CD4-positive, alpha-beta T cell (primary cell): ENCODE measurements at regions not wholly inside any gene's neighbourhood (a gene's known extent, or its start where the extent isn't known, plus 50 kb on each side); places are given as distances from the start of the nearest gene placed in this dataset.

Experiments used
- ATAC-seq: fragments of 200-7000 bp; cut with Tn5 transposase; one replicate; pipeline ENCODE4 v1.10.0; 2022; ENCODE audit warnings: mild to moderate bottlenecking; ENCODE audit not compliant: poor library complexity
- CTCF ChIA-PET: fragments of 350-600 bp; sonication (Branson Sonifier 250); formaldehyde crosslinking; loops from one replicate; lab custom pipeline; 2021; ENCODE audit warnings: antibody characterized with exemption, inconsistent platforms; lab: Charles Lee
- POLR2A ChIA-PET: fragments of 350-600 bp; sonication (Branson Sonifier 250); formaldehyde crosslinking; loops from one replicate; lab custom pipeline; 2021; ENCODE audit warnings: antibody characterized with exemption, inconsistent platforms; lab: Charles Lee
- DNase-seq, 14 experiments: peaks; one replicate each; pipeline ENCODE4 v3.0.0-alpha.2; 2013 to 2020; ENCODE audit warnings: mixed read lengths in 2 of 14
- H3K27ac ChIP-seq, 2 donors: one replicate each; pipeline versions ENCODE4 v1.5.1 to v1.7.0; 2013; ENCODE audit warnings: low read length in 2 of 2, low read depth in 1 of 2, mild to moderate bottlenecking in 1 of 2
- H3K27me3 ChIP-seq, 2 experiments: 1 replicate in 1 of 2; 2 replicates in 1 of 2; pipeline versions ENCODE4 v1.6.1 to v1.7.0; 2013; ENCODE audit warnings: low read length in 2 of 2, control low read depth in 1 of 2, mild to moderate bottlenecking in 1 of 2, moderate library complexity in 1 of 2; ENCODE audit not compliant: insufficient read depth in 2 of 2, control insufficient read depth in 1 of 2
- H3K36me3 ChIP-seq: one replicate; pipeline ENCODE4 v1.6.1; 2013; ENCODE audit warnings: low read length, control low read depth; ENCODE audit not compliant: insufficient read depth
- H3K4me1 ChIP-seq: one replicate; pipeline ENCODE4 v1.6.1; 2013; ENCODE audit warnings: low read length, control low read depth; ENCODE audit not compliant: insufficient read depth
- H3K4me3 ChIP-seq: one replicate; pipeline ENCODE4 v1.5.1; 2013; ENCODE audit warnings: mild to moderate bottlenecking, low read length, moderate library complexity
- H3K9me3 ChIP-seq, 2 experiments: 1 replicate in 1 of 2; 2 replicates in 1 of 2; pipeline versions ENCODE4 v1.6.1 to v1.7.0; 2013; ENCODE audit warnings: low read length in 2 of 2, mild to moderate bottlenecking in 2 of 2, control low read depth in 1 of 2, moderate library complexity in 1 of 2; ENCODE audit not compliant: control insufficient read depth in 1 of 2, insufficient read depth in 1 of 2
- H3K27ac Mint-ChIP-seq: one replicate; pipeline ENCODE4 v1.8.0; 2020; ENCODE audit warnings: mixed read lengths
- H3K27me3 Mint-ChIP-seq: one replicate; pipeline ENCODE4 v1.8.0; 2021; ENCODE audit warnings: mixed read lengths
- H3K36me3 Mint-ChIP-seq: one replicate; pipeline ENCODE4 v1.8.0; 2021; ENCODE audit warnings: low read depth, mixed read lengths
- H3K4me1 Mint-ChIP-seq: one replicate; pipeline ENCODE4 v1.8.0; 2021; ENCODE audit warnings: low read depth, mixed read lengths
- H3K4me3 Mint-ChIP-seq: one replicate; pipeline ENCODE4 v1.8.0; 2020; ENCODE audit warnings: mild to moderate bottlenecking, mixed read lengths
- H3K9me3 Mint-ChIP-seq: one replicate; pipeline ENCODE4 v1.8.0; 2020; ENCODE audit warnings: mixed read lengths
- intact Hi-C, 2 experiments: fragments of 100-400 bp; cut with DNase I in 1 of 2; cut with micrococcal nuclease in 1 of 2; formaldehyde crosslinking; loops; one replicate each; pipeline versions ENCODE4 v1.15.1 to v1.9.0; 2023 to 2025; cut with DNase I, micrococcal nuclease
- TF ChIP-seq, protein P1 (sequence below): fragments of 200-600 bp; IDR thresholded peaks from one replicate; pipeline ENCODE4 v1.8.0; 2022; ENCODE audit warnings: antibody characterized with exemption, mild to moderate bottlenecking

- Mint-ChIP-seq H3K9me3 (no peaks in the 10 kb centered on the region), H3K36me3 (no peaks in the 10 kb centered on the region), H3K4me3 (no peak overlapping the region), H3K27me3 (peaks cover 6% of the 10 kb centered on the region), H3K4me1 (no peaks in the 10 kb centered on the region), H3K27ac (no peak overlapping the region)
- no peaks in the 10 kb centered on the region for H3K9me3 ChIP-seq
- H3K27ac ChIP-seq = no peak overlapping the region
- DNase-seq (no peak), ATAC-seq (no peak)
- H3K4me3 ChIP-seq = no peak overlapping the region
- no peaks in the 10 kb centered on the region for H3K36me3 ChIP-seq
- ChIA-PET POLR2A (no interaction called here), CTCF (no interaction called here)
- intact Hi-C loops = no loop called here
- no peaks in the 10 kb centered on the region for H3K27me3 ChIP-seq
- TF ChIP-seq, protein P1, sequence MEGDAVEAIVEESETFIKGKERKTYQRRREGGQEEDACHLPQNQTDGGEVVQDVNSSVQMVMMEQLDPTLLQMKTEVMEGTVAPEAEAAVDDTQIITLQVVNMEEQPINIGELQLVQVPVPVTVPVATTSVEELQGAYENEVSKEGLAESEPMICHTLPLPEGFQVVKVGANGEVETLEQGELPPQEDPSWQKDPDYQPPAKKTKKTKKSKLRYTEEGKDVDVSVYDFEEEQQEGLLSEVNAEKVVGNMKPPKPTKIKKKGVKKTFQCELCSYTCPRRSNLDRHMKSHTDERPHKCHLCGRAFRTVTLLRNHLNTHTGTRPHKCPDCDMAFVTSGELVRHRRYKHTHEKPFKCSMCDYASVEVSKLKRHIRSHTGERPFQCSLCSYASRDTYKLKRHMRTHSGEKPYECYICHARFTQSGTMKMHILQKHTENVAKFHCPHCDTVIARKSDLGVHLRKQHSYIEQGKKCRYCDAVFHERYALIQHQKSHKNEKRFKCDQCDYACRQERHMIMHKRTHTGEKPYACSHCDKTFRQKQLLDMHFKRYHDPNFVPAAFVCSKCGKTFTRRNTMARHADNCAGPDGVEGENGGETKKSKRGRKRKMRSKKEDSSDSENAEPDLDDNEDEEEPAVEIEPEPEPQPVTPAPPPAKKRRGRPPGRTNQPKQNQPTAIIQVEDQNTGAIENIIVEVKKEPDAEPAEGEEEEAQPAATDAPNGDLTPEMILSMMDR = no peak
- no peaks in the 10 kb centered on the region for H3K4me1 ChIP-seq
Measured at GRCh38 chr2:14896330-14897030, 264.0 kb downstream of the LRATD1 start.

DNA sequence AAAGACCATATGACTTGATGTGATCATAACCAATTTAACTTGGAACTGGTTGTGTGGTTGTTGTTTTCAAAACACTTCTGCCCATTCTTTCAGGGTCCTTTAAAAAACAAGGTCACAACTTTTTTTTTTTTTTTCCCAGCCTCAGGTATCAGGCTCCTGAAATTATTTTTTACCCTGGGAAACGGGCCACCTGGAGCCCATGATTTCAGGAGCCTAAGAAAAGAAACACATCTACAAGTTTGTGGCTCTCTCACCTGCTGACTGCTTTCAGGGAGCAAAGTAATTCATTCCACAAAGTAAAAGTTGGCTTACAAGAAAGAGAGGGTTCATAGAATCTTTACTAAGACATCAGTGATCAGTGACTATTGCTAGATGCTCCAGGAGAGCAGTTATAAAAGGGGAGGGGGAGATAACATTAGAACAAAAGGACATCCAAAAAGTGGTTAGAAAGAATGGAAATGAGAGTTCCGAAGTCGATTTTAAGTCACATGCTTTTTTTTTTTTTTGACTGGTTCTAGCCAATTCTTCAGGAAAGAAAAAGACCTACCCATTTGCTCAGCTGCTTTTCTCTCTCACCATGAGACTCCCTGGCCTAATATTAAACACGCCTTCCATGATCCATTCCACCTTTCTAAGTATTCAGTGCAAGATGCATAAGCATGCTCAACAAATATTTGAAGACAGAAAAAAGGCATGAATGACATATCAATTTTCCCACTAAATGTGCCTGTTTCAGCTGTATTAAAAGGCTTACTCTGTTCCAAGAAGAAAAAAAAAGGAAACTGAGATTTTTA lies 267.3 kb downstream of the LRATD1 start:
- H3K9me3 Mint-ChIP-seq = no peaks in the 10 kb centered on the region
- POLR2A ChIA-PET = no interaction called here
- intact Hi-C loops = loop anchor here in 1 of 2 experiments (10.0 kb wide), 1 partner anchor 675 kb away; no protein-coding TSS in a partner anchor

GRCh38 chr2:14901737-14902136 lies 269.2 kb downstream of the LRATD1 start:
- ATAC-seq (no peak), DNase-seq (no peak)
- POLR2A ChIA-PET = no interaction called here
- H3K4me3 Mint-ChIP-seq = no peak overlapping the region
- Histone ChIP-seq H3K4me1 (no peaks in the 10 kb centered on the region), H3K4me3 (no peak overlapping the region), H3K36me3 (no peaks in the 10 kb centered on the region), H3K27me3 (no peaks in the 10 kb centered on the region), H3K27ac (no peak overlapping the region), H3K9me3 (no peaks in the 10 kb centered on the region)
- CTCF ChIA-PET = no interaction called here
- H3K27me3 Mint-ChIP-seq = peaks cover 6% of the 10 kb centered on the region
- H3K4me1 Mint-ChIP-seq = no peaks in the 10 kb centered on the region
- H3K9me3 Mint-ChIP-seq = no peaks in the 10 kb centered on the region
- no peaks in the 10 kb centered on the region for H3K36me3 Mint-ChIP-seq
- TF ChIP-seq, protein P1 = no peak
- intact Hi-C loops = loop anchor here in 1 of 2 experiments (10.0 kb wide), 1 partner anchor 673 kb away; no protein-coding TSS in a partner anchor
- no peak overlapping the region for H3K27ac Mint-ChIP-seq

More for the DNA sequence above, 267.3 kb downstream of the LRATD1 start:
- H3K4me1 Mint-ChIP-seq = no peaks in the 10 kb centered on the region
- CTCF ChIA-PET = no interaction called here
- no peaks in the 10 kb centered on the region for H3K4me1 ChIP-seq
- no peak overlapping the region for H3K4me3 ChIP-seq
- H3K27ac Mint-ChIP-seq = no peak overlapping the region
- H3K27ac ChIP-seq = no peak overlapping the region
- H3K4me3 Mint-ChIP-seq = no peak overlapping the region
- no peaks in the 10 kb centered on the region for H3K27me3 ChIP-seq
- TF ChIP-seq, protein P1 = no peak
- peaks cover 6% of the 10 kb centered on the region for H3K27me3 Mint-ChIP-seq
- H3K9me3 ChIP-seq = no peaks in the 10 kb centered on the region
- H3K36me3 Mint-ChIP-seq = no peaks in the 10 kb centered on the region
- ATAC-seq (no peak), DNase-seq (no peak)
- no peaks in the 10 kb centered on the region for H3K36me3 ChIP-seq
